Activated gamma-delta T cell treated with anti-CD3 and anti-CD28 coated beads, Interleukin-2, amount 50 U/mL, for 16 hours (primary cell): ENCODE measurements at regions not wholly inside any gene's neighbourhood (a gene's known extent, or its start where the extent isn't known, plus 50 kb on each side); places are given as distances from the start of the nearest gene placed in this dataset.

ENCODE experiments used
- DNase-seq: peaks from one replicate; pipeline ENCODE4 v3.0.0-alpha.2; 2020; ENCODE audit warnings: low read depth

GRCh38 chr14:55734731-55735130, 154.7 kb downstream of the KTN1 start:
- DNase-seq = no peak

GRCh38 chr14:55739967-55740648, 160.1 kb downstream of the KTN1 start:
- DNase-seq = no peak

GRCh38 chr14:55740649-55740989, 160.6 kb downstream of the KTN1 start:
- no peak for DNase-seq

DNA sequence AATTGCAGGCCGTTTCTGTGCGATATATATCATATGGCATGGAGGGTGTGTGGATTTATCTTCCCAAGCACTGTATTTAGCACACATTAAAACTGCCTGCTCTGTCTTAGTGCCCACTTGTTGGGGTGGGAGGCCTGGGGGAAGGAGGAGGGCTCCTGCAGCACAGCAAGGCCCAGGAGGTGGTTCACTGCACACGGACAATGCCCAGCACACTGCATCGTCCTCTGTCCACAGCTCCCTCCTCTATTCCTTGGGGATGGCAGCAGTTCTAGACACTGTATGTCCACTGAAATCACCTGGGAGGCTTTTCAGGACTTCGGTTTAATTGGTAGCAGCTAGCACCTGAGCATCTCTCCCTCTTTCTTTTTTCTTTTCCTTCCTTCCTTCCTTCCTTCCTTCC, 161.2 kb downstream of the KTN1 start:
- DNase-seq = no peak

DNA sequence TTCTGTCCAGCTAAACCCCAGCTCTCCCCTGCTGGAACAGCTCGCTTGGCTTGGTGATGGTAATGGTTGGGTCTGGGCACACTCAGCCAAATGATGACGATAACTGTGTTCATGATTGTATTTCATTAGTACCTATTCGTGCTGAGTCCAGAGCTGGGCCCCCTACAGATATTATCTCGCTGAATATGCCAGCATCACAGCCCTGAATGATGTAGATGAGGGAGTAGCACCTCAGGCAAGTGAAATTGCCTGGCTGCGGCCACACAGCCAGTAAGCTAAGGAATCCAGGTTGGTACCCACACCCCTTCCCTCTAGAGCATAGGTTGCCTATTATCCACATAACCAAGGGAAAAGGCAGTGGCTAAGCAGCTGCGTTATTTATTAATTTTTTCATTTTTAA, 163.5 kb downstream of the KTN1 start:
- DNase-seq = no peak

GRCh38 chr14:55744321-55744720, 164.3 kb downstream of the KTN1 start:
- no peak for DNase-seq

DNA sequence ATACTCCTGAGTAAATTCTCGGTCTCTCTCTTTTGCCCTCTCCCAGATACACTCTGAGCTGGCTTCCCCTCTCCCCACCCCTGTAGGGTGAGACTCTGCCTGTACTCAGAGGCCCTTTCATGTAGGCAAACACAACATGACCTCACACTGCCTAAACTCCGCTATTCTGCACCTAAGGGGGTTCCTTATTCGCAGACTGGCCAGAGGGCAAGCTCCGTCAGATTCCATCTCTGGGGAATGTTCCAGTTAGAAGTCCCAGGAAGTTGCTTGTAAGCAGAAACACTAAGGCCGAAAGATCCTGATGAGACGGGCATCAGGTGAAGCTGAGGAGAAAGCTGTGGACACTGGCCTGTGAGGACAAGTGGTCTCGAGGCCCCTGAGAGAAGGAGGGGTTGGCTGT, 165.9 kb downstream of the KTN1 start:
- DNase-seq = no peak

- DNase-seq = no peak
Measured at GRCh38 chr14:55746558-55746957, 166.6 kb downstream of the KTN1 start.

- DNase-seq = no peak
Measured at GRCh38 chr14:55747186-55747585, 167.2 kb downstream of the KTN1 start.

GRCh38 chr14:55749201-55749812, 169.3 kb downstream of the KTN1 start:
- DNase-seq = no peak

DNA sequence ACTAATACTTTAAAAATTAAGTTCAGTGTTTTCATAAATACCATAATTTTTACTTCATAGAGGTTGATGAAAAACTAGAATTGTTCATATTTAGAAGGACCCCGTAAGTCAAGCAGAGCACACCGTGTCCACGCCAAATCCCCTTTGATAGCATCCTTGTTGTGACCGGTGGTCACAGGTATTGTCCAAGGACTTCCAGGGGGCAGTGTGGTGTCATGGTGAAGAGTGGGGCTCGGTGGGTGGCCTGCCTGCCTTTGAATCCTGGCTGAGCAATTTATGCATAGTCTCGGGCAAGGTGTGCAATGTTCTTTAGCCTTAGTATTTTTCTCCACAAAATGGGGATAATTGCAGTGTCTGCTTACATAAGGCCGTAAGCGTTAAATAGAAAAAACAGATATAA, 169.9 kb downstream of the KTN1 start:
- DNase-seq = no peak

GRCh38 chr14:55752580-55753390, 172.8 kb downstream of the KTN1 start:
- DNase-seq = no peak

DNA sequence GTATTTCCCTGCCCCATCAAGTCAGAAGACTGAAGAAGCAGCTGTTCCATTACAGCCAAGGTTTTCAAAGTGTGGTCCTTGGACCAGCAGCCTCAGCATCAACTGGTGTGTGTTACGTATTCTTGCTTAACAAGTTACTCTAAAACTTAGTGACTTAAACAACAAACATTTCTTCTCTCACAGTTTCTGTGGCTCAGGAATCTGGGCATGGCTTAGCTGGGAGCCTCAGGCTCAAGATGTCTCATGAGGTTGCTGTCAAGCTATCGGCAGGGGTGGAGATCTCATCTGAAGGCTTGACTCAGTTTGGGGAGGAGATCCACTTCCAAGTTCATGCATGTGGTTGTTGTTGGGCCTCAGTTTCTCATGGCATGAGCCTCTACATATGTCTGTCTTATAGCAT, 174.5 kb downstream of the KTN1 start:
- no peak for DNase-seq

GRCh38 chr14:55754871-55755270, 174.9 kb downstream of the KTN1 start:
- DNase-seq = no peak

DNA sequence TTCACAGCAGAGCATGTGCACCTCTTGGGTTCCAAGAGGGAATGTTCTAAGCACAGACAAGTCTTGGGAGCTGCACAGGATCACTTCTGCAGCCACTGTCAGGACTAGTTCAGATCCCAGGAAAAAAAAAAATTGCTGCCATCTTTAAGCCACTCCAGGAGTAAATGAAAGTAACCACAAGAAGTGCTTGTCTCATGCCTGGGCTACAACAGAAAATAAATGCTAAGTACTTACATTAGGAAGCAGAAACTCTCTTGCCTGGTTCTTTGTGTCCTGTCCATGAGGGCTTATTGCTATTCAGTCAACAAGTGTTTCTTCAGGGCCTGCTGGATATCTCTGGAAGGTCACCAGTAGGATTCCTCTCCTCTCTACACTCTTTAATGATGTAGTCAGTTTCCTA, 176.1 kb downstream of the KTN1 start:
- no peak for DNase-seq

DNA sequence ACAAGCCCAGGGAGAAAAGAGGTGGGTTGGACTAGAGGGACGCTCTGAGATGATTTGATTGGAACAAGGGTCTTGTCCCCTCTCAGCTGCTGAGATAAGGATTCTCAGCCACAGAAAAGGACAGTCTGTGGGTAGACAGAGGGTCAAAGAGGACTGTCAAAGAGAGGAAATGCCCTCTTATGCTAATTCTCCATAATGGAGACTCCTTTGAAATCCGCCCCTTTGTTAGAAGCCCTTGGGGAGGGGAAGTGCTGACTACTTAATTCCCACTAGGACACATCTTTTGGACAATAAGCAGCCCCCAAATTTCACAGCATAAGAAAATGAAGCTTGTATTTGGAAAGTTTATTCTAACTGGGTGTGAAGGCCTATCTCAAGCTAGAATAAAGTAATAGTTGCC, 176.6 kb downstream of the KTN1 start:
- DNase-seq = no peak

DNA sequence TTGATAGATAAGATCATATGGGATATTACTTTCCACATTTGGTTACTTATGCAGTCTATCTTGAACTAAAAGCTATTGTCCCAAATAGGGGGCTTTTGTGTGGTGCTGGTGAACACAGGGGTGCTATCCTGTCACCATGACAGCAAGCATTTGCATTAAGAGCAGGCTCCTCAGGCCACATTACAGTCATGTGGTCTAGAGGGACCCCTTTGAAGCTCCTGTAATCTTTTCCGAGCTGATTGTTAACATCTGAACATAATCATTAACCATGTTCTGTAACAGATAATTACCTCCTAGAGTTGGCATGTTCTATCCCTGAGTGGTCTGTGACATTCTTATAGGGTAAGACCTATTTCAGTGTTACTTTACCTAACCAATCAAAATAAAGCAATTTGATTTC, 178.8 kb downstream of the KTN1 start:
- DNase-seq = no peak

DNA sequence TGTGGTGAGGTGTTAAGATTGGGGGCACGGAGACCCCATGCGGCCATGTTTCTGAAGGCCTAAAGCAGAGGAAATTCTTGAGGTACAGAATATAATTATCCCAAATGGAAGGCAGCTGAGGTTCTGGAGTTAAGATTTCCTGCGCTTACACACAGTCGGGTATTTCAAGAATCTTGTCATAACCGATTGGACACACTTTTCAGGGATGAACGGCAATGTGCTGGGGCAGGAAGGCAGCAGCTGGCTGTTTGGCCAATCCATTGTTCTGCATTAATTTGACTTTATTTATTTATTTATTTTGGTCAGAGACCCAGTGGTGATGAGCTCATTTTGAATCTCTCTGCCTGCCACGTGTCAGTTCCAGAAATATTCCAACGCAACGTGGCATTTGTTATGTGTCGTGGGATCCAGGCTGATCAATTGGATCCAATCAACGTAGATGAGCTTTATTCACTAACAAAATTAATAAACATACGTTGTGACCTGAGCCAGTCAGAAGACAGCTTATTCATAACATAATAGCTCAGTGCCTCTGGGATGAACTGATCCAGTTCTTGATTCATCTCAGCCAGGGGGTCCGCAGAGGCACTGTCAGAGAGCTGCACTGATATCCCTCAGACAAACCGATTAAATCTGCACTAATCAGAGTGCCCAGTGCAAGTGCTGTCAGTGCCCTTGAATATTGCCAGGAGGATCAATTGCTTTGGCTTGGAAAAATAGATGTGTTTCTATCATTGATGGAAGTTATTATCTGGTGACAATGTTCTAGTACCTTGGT, 181.0 kb downstream of the KTN1 start:
- no peak for DNase-seq

- no peak for DNase-seq
Measured at GRCh38 chr14:55761651-55762050, 181.6 kb downstream of the KTN1 start.

GRCh38 chr14:55762595-55763232, 182.7 kb downstream of the KTN1 start:
- DNase-seq = no peak

GRCh38 chr14:55764784-55765183, 184.8 kb downstream of the KTN1 start:
- no peak for DNase-seq

DNA sequence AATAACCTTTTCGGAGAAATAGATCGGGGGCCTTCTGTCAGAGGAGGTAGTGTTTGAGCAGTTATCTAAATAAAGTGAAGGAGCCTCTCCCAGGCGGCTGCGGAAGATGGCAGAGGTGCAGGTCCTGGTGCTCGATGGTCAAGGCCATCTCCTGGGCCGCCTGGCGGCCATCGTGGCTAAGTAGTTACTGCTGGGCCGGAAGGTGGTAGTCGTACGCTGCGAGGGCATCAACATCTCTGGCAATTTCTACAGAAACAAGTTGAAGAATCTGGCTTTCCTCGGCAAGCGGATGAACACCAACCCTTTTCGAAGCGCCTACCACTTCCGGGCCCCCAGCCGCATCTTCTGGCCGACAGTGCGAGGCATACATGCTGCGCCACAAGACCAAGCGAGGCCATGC, 186.1 kb downstream of the KTN1 start:
- no peak for DNase-seq
